NCI-H82 treated with DMSO at 0.1 percent for 48 hours (cell line): ENCODE measurements at regions not wholly inside any gene's neighbourhood (a gene's known extent, or its start where the extent isn't known, plus 50 kb on each side); places are given as distances from the start of the nearest gene placed in this dataset.
"Not testable (repeated sequence)": the region's sequence is repeated elsewhere in the genome, so short reads cannot be mapped to it uniquely, and the experiment has no call there.

Experiments
- DNase-seq: peaks from one replicate; lab custom pipeline; 2025; ENCODE audit not compliant: unreplicated experiment; lab: John Stamatoyannopoulos, UW

GRCh38 chr22:27084130-27084529 is 426.7 kb downstream of the MIAT start:
- DNase-seq, result no peak

GRCh38 chr22:27086080-27087044 is 429.0 kb downstream of the MIAT start:
- DNase-seq, result no peak

GRCh38 chr22:27087051-27087450 is 429.7 kb downstream of the MIAT start:
- DNase-seq, result no peak

- no peak for DNase-seq
Measured at GRCh38 chr22:27088026-27088425, 430.6 kb downstream of the MIAT start.

- DNase-seq, result no peak
Measured at GRCh38 chr22:27089264-27089663, 431.9 kb downstream of the MIAT start.

- DNase-seq, result no peak
Measured at GRCh38 chr22:27090611-27091011, 433.2 kb downstream of the MIAT start.

- no peak for DNase-seq
Measured at GRCh38 chr22:27093422-27093821, 436.0 kb downstream of the MIAT start.

- no peak for DNase-seq
Measured at GRCh38 chr22:27094633-27095308, 437.4 kb downstream of the MIAT start.

GRCh38 chr22:27097506-27097905 is 440.1 kb downstream of the MIAT start:
- DNase-seq, result no peak

- DNase-seq, result no peak
Measured at GRCh38 chr22:27097933-27098332, 440.5 kb downstream of the MIAT start.

- no peak for DNase-seq
Measured at GRCh38 chr22:27099946-27100722, 442.7 kb downstream of the MIAT start.

- DNase-seq, result no peak
Measured at GRCh38 chr22:27100789-27101188, 443.4 kb downstream of the MIAT start.

GRCh38 chr22:27101288-27101687 is 443.9 kb downstream of the MIAT start:
- no peak for DNase-seq

- no peak for DNase-seq
Measured at GRCh38 chr22:27104449-27104848, 447.1 kb downstream of the MIAT start.

- DNase-seq, result no peak
Measured at GRCh38 chr22:27105142-27106025, 448.0 kb downstream of the MIAT start.

GRCh38 chr22:27106985-27107384 is 449.6 kb downstream of the MIAT start:
- no peak for DNase-seq

GRCh38 chr22:27107386-27107785 is 450.0 kb downstream of the MIAT start:
- no peak for DNase-seq

- no peak for DNase-seq
Measured at GRCh38 chr22:27107824-27108223, 450.4 kb downstream of the MIAT start.

- no peak for DNase-seq
Measured at GRCh38 chr22:27108425-27109114, 451.2 kb downstream of the MIAT start.

- DNase-seq, result not testable (repeated sequence)
Measured at GRCh38 chr22:27109406-27109805, 452.0 kb downstream of the MIAT start.
